ENCODE measurements at regions not wholly inside any gene's neighbourhood (a gene's known extent, or its start where the extent isn't known, plus 50 kb on each side); places are given as distances from the start of the nearest gene placed in this dataset.
A peak's percentile ranks its signal among the peaks of the same experiment; 100 is the strongest.

DNA sequence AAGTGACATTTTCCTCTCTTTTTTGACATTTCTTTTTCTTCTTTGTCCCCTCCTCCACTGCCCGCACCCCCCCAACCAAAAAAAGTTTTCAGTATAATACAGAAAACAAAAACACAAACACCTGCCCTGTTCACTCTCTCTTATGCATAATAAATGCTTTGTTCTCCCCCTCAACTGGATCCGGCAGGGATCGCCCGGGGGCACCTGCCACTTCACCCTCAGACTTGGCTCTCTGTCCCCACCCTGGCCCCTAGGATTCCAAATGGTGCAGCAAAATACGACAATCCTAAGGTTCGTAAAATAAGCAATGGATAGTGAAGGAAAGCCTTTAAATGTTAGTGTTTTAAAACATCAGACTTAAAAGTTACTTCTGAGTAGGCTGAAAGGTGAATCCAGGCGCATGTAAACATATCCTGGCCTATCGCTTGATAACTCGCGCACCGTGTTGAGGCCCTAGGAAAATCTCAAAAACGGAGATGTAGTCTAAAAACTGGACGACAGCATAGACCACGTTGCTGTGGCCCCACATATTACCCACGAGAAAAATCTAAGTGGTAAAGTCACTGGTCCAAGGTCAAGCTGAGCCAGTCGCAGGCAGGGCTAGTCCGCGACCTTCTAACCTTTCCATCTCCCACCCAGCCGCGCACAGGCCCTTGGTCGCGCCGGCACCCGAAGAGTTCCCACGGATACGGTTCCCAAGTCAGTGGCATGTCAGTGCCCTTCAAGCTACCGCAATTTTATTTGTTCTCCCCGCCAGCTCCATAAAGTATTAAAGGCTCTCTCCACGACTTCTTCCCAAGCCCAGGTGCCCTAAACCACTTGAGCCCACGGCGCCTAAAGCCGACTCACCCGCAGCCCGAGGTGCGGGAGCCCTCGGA, 130.8 kb downstream of the OGFRL1 start:
- TF ChIP-seq, protein P1, sequence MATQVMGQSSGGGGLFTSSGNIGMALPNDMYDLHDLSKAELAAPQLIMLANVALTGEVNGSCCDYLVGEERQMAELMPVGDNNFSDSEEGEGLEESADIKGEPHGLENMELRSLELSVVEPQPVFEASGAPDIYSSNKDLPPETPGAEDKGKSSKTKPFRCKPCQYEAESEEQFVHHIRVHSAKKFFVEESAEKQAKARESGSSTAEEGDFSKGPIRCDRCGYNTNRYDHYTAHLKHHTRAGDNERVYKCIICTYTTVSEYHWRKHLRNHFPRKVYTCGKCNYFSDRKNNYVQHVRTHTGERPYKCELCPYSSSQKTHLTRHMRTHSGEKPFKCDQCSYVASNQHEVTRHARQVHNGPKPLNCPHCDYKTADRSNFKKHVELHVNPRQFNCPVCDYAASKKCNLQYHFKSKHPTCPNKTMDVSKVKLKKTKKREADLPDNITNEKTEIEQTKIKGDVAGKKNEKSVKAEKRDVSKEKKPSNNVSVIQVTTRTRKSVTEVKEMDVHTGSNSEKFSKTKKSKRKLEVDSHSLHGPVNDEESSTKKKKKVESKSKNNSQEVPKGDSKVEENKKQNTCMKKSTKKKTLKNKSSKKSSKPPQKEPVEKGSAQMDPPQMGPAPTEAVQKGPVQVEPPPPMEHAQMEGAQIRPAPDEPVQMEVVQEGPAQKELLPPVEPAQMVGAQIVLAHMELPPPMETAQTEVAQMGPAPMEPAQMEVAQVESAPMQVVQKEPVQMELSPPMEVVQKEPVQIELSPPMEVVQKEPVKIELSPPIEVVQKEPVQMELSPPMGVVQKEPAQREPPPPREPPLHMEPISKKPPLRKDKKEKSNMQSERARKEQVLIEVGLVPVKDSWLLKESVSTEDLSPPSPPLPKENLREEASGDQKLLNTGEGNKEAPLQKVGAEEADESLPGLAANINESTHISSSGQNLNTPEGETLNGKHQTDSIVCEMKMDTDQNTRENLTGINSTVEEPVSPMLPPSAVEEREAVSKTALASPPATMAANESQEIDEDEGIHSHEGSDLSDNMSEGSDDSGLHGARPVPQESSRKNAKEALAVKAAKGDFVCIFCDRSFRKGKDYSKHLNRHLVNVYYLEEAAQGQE (IDR thresholded peaks at IDR 0.05; ENCODE audit: insufficient read depth in 1 of 2, low read depth in 2 of 2, low read length in 2 of 2), result no peak
- TF ChIP-seq FOXP2 (optimal IDR thresholded peaks at IDR 0.05; ENCODE audit: borderline replicate concordance, extremely low read depth, extremely low read length, insufficient read depth) (no peak), TAF1 (IDR thresholded peaks at IDR 0.05; ENCODE audit: borderline replicate concordance, insufficient read depth, low read length) (no peak), POLR2AphosphoS5 (IDR thresholded peaks at IDR 0.05; ENCODE audit: low read depth, low read length) (no peak), SIN3A (IDR thresholded peaks at IDR 0.05; ENCODE audit: borderline replicate concordance, insufficient read depth, low read length) (no peak)

DNA sequence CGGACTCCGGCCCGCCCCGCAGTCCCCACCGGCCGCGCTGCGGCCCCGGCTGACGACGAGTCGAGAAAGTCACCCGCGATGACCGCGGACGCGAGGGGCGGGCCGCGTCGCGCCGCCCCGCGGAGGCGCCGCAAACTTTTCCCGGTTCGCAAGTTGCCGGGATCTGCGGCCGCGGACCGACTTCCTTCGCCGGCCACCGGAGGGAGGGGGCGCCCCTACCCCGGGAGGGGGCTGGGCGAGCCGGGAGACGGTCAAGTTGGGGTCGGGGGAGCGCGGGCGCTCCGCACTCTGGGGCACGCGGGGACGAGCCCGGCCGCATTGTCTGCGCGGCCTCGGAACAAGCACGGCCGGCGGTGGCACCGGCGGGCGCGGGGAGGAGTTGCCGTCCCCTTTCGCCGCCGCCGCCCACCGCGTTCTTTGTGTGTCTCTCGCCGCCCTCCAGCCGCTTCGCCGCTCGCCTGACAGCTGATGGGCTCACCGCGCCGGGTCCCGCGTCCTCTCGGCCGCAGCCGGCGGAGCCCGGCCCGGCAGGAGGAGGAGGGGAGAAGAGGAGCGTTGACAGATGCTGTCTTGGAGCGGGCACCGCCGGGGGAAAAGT, 131.6 kb downstream of the OGFRL1 start:
- TF ChIP-seq TAF1 (IDR thresholded peaks at IDR 0.05; ENCODE audit: borderline replicate concordance, insufficient read depth, low read length) (no peak), SIN3A (IDR thresholded peaks at IDR 0.05; ENCODE audit: borderline replicate concordance, insufficient read depth, low read length) (no peak), FOXP2 (optimal IDR thresholded peaks at IDR 0.05; ENCODE audit: borderline replicate concordance, extremely low read depth, extremely low read length, insufficient read depth) (no peak), POLR2AphosphoS5 (IDR thresholded peaks at IDR 0.05; ENCODE audit: low read depth, low read length) (no peak)
- TF ChIP-seq, protein P1 (IDR thresholded peaks at IDR 0.05; ENCODE audit: insufficient read depth in 1 of 2, low read depth in 2 of 2, low read length in 2 of 2), result no peak

DNA sequence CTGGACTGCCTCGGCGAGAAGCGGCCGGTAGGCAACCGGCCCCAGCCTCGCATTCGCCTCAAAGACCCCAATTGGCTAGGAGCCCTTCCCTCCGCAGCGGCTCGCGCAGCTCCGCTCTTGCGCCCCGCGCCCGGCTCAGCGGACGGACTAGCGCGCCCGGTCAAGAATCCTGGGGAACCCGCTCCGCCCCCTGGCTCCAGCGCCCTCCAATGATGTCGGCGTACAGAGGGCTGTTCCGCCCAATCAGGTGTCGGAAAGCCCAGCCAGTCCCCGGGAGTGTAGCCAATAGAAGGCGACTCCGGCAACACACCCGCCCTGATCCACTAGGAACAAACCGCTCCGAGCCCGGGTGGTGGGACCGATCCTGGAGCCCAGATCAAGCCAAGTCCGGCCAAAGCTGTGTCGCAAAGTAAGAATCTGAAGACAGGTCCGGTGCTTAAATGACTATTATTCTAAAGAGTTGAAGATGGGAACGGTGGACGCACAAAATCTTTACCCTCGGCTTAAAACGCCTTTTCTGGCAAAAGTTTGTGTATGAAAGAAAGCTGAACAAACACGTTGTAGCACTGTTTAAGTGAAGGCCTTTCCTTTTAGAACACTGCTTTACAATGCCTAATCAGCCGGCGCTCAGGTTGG, 132.2 kb downstream of the OGFRL1 start:
- TF ChIP-seq TAF1 (IDR thresholded peaks at IDR 0.05; ENCODE audit: borderline replicate concordance, insufficient read depth, low read length), result no peak
- no peak for TF ChIP-seq FOXP2 (optimal IDR thresholded peaks at IDR 0.05; ENCODE audit: borderline replicate concordance, extremely low read depth, extremely low read length, insufficient read depth)
- peak; percentile 62; the same call in 1 of the 2 replicates for TF ChIP-seq POLR2AphosphoS5 (IDR thresholded peaks at IDR 0.05; ENCODE audit: low read depth, low read length)

DNA sequence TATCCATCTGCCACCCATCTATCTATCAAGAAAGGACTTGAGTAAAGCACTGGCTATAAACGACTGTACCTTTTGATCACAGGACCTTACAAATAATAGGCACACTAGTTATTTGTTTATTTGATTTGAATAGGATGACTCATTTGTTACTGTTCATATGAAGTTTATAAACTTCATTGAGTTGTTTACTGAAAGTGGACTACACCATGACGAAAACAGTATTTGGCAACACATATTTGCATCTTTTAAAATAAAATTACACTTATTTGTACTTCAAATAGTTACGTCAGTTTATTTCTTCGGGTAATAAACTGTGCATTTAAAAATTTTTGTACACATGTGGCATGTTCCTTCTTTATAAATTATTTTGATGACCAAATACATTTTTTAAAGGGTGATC, 133.0 kb downstream of the OGFRL1 start:
- TF ChIP-seq FOXP2 (optimal IDR thresholded peaks at IDR 0.05; ENCODE audit: borderline replicate concordance, extremely low read depth, extremely low read length, insufficient read depth), result no peak
- TF ChIP-seq TAF1 (IDR thresholded peaks at IDR 0.05; ENCODE audit: borderline replicate concordance, insufficient read depth, low read length), result no peak
- TF ChIP-seq, protein P1 (IDR thresholded peaks at IDR 0.05; ENCODE audit: insufficient read depth in 1 of 2, low read depth in 2 of 2, low read length in 2 of 2), result no peak
- TF ChIP-seq POLR2AphosphoS5 (IDR thresholded peaks at IDR 0.05; ENCODE audit: low read depth, low read length), result no peak
- TF ChIP-seq SIN3A (IDR thresholded peaks at IDR 0.05; ENCODE audit: borderline replicate concordance, insufficient read depth, low read length), result no peak

DNA sequence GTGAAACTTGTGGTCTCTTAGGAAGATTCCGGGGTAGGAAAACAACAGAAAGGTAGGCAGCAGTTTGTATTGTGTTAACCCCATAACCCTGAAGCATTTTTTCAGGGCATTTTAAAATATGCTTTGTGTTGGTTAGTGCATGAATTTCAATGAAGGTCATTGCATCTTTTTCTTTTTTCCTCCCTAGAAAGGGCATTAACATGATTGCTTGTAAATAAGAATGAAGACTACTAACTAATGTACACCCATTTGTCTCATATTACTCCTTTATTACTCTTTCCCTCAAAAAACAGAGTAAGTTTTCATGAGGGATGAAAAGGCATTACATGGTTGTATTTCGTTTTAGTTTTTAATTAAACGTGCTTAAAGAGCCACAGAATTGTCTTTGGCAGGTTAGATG, 141.4 kb downstream of the OGFRL1 start:
- TF ChIP-seq, protein P1 (IDR thresholded peaks at IDR 0.05; ENCODE audit: insufficient read depth in 1 of 2, low read depth in 2 of 2, low read length in 2 of 2), result no peak
- TF ChIP-seq TAF1 (IDR thresholded peaks at IDR 0.05; ENCODE audit: borderline replicate concordance, insufficient read depth, low read length), result no peak
- TF ChIP-seq FOXP2 (optimal IDR thresholded peaks at IDR 0.05; ENCODE audit: borderline replicate concordance, extremely low read depth, extremely low read length, insufficient read depth), result no peak
- TF ChIP-seq SIN3A (IDR thresholded peaks at IDR 0.05; ENCODE audit: borderline replicate concordance, insufficient read depth, low read length), result no peak
- no peak for TF ChIP-seq POLR2AphosphoS5 (IDR thresholded peaks at IDR 0.05; ENCODE audit: low read depth, low read length)

Measured in PFSK-1 (cell line).